ENCODE measurements at regions not wholly inside any gene's neighbourhood (a gene's known extent, or its start where the extent isn't known, plus 50 kb on each side); places are given as distances from the start of the nearest gene placed in this dataset.

DNA sequence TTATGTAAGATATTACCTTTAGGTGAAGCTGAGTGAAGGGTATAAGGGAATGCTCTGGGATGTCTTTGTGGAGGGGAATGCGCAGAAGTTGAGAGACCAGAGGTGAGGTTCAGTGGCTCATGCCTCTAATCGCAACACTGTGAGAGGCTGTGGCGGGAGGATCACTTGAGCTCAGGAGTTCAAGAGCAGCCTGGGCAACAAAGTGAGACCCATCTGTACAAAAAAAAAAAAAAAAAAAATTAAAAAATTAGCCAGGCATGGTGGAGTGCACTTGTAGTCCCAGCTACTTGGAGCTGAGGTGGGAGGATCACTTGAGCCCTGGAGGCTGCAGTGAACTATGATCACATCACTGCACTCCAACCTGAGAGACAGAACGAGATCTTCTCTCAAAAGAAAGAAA is 57.3 kb upstream of the SP3 start:
- Histone ChIP-seq H3K27ac (peak overlapping the region in 2 of 5 donors; percentile 85 to 92), H3K4me1 (peaks cover 4 to 32% (median 21%) of the 10 kb centered on the region in 4 donors), H3K4me3 (no peak overlapping the region), H3K9me3 (no peaks in the 10 kb centered on the region), H3K36me3 (no peaks in the 10 kb centered on the region), H3K27me3 (no peaks in the 10 kb centered on the region)
- TF ChIP-seq POLR2A (IDR thresholded peaks at IDR 0.05) (no peak), POLR2AphosphoS5 (IDR thresholded peaks at IDR 0.05) (no peak), EP300 (IDR thresholded peaks at IDR 0.05) (no peak)
- TF ChIP-seq, protein P1, sequence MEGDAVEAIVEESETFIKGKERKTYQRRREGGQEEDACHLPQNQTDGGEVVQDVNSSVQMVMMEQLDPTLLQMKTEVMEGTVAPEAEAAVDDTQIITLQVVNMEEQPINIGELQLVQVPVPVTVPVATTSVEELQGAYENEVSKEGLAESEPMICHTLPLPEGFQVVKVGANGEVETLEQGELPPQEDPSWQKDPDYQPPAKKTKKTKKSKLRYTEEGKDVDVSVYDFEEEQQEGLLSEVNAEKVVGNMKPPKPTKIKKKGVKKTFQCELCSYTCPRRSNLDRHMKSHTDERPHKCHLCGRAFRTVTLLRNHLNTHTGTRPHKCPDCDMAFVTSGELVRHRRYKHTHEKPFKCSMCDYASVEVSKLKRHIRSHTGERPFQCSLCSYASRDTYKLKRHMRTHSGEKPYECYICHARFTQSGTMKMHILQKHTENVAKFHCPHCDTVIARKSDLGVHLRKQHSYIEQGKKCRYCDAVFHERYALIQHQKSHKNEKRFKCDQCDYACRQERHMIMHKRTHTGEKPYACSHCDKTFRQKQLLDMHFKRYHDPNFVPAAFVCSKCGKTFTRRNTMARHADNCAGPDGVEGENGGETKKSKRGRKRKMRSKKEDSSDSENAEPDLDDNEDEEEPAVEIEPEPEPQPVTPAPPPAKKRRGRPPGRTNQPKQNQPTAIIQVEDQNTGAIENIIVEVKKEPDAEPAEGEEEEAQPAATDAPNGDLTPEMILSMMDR (IDR thresholded peaks at IDR 0.05) = no peak
- DNase-seq = no peak
- WGBS, 5 donors = 70 to 95% (median 84%) methylated on average over 4 of the region's 4 CpGs
- intact Hi-C loops (cut with DNase I; ENCODE audit: low total_unique reads) = no loop called here

DNA sequence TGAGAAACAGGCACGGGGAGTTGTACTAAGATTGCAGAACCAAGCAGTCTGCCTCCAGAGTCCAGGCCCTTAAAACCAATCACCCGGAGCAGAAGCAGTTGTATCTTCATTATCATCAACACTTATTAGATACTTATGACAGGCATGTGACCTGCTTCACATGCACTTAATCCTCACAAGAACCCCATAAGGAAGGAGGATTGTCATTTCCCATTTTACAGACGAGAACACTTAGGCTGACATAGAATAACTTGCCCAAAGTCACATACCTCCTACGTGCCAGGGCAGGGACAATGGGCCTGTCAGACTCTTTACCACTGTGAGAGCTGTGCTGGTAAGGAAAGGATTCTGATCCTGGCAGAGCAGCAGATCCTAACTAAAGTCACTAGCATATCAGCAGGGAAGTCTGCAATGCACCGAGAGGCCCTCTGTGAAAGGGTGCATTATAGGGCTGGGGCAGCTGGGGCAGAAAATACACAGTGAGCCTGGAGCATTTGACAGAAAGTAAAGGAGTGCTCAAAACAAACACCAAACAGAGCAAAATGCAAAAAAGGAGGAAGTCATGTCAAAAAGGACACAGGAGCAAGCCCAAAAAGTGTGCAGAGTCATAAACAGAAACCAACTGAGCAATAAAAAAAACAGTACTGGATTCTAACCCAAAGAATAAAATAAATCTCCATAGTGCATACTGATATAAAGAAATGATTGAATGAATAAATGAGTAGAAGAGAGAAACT is 55.9 kb upstream of the SP3 start:
- DNase-seq = no peak
- Histone ChIP-seq H3K4me1 (peaks cover 4 to 32% (median 19%) of the 10 kb centered on the region in 4 donors), H3K27me3 (no peaks in the 10 kb centered on the region), H3K27ac (peak overlapping the region in 1 of 5 donors; percentile 3), H3K4me3 (no peak overlapping the region), H3K36me3 (no peaks in the 10 kb centered on the region), H3K9me3 (no peaks in the 10 kb centered on the region)
- intact Hi-C loops (cut with DNase I; ENCODE audit: low total_unique reads) = no loop called here
- 71 to 88% (median 82%) methylated on average over 5 of the region's 5 CpGs for WGBS, 5 donors
- TF ChIP-seq POLR2A (IDR thresholded peaks at IDR 0.05) = no peak
- no peak for TF ChIP-seq POLR2AphosphoS5 (IDR thresholded peaks at IDR 0.05)
- TF ChIP-seq EP300 (IDR thresholded peaks at IDR 0.05) = no peak
- TF ChIP-seq, protein P1 (IDR thresholded peaks at IDR 0.05) = no peak

DNA sequence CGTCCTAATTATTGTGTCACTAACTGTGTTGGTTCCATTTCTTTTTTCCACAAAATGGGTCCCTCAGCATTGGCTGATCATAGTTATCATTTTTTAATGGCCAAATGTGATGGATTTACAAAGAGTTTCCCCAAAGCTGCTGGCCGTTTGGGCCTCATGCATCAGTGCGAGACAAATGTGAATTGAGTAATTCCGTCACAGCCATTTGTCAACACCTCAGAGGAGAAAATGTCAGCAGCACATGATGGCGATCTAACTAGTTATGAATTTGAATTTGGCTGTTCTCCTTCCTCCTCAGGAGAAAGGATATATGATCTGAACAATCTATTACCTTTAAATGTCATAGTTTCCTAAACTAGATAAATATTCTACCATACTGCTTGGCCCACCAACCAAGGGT is 54.9 kb upstream of the SP3 start:
- Histone ChIP-seq H3K4me1 (peaks cover 4 to 22% (median 14%) of the 10 kb centered on the region in 4 donors), H3K4me3 (no peak overlapping the region), H3K9me3 (no peaks in the 10 kb centered on the region), H3K36me3 (no peaks in the 10 kb centered on the region), H3K27me3 (no peaks in the 10 kb centered on the region), H3K27ac (no peak overlapping the region)
- WGBS, 5 donors = 86 to 94% (median 92%) methylated on average over 5 of the region's 5 CpGs
- TF ChIP-seq POLR2A (IDR thresholded peaks at IDR 0.05) (no peak), EP300 (IDR thresholded peaks at IDR 0.05) (no peak), POLR2AphosphoS5 (IDR thresholded peaks at IDR 0.05) (no peak)
- TF ChIP-seq, protein P1 (IDR thresholded peaks at IDR 0.05) = no peak
- intact Hi-C loops (cut with DNase I; ENCODE audit: low total_unique reads) = no loop called here
- DNase-seq = no peak

DNA sequence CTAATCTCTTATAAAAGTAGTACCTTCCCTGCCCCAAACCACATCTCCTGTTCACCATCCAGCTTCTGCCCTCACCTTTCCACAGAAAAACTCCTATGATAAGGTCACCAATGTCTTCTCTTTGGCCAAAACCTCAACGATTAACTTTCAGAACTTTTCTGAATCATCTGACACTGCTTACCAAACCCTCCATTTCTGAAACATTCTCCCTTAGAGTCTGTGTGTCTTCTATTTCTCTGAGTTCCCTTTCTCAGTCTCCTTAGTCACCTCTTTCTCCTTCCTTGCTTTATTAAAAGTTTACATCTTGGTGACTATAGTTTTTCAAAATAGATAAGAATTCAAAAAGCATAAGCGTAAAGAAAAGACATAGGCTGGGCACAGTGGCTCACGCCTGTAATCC is 51.3 kb upstream of the SP3 start:
- DNase-seq = no peak
- 88 to 95% (median 92%) methylated on average over 3 of the region's 3 CpGs for WGBS, 5 donors
- H3K36me3 ChIP-seq = no peaks in the 10 kb centered on the region
- H3K4me3 ChIP-seq = no peak overlapping the region
- no peaks in the 10 kb centered on the region for H3K27me3 ChIP-seq
- H3K27ac ChIP-seq = no peak overlapping the region
- intact Hi-C loops (cut with DNase I; ENCODE audit: low total_unique reads) = no loop called here
- no peaks in the 10 kb centered on the region for H3K9me3 ChIP-seq
- peaks cover 12 to 28% (median 24%) of the 10 kb centered on the region in 4 donors for H3K4me1 ChIP-seq
- TF ChIP-seq POLR2AphosphoS5 (IDR thresholded peaks at IDR 0.05) = no peak
- TF ChIP-seq EP300 (IDR thresholded peaks at IDR 0.05) = no peak
- TF ChIP-seq POLR2A (IDR thresholded peaks at IDR 0.05) = no peak

DNA sequence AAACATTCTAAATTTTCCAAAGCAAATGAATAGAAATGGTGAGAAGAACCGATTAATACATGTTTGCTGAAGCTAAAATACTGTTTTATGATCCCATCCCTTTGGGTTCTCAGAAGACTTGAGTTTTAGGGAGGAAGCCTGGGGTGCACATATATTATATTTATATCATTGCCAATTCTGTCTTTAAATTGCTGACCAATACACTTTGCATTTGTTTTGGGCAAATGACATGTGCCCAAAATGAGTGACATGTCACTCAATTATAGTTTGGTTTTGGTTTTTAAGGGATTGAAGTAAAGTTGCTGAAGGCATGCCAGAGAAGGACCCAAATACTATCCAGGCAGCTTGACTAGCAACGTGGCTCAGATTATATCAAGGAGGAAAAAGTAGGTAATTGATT is 50.3 kb upstream of the SP3 start:
- 67 to 79% (median 70%) methylated on average over 2 of the region's 2 CpGs for WGBS, 5 donors
- peak overlapping the region in 1 of 5 donors; percentile 87 for H3K27ac ChIP-seq
- DNase-seq = no peak

More for the DNA sequence above, 50.3 kb upstream of the SP3 start:
- Histone ChIP-seq H3K4me1 (peaks cover 13 to 37% (median 28%) of the 10 kb centered on the region in 4 donors), H3K27me3 (no peaks in the 10 kb centered on the region), H3K9me3 (no peaks in the 10 kb centered on the region), H3K4me3 (no peak overlapping the region), H3K36me3 (no peaks in the 10 kb centered on the region)
- intact Hi-C loops (cut with DNase I; ENCODE audit: low total_unique reads) = no loop called here
- TF ChIP-seq, protein P1 (IDR thresholded peaks at IDR 0.05) = no peak
- no peak for TF ChIP-seq POLR2AphosphoS5 (IDR thresholded peaks at IDR 0.05)
- TF ChIP-seq POLR2A (IDR thresholded peaks at IDR 0.05) = no peak
- no peak for TF ChIP-seq EP300 (IDR thresholded peaks at IDR 0.05)
